ENCODE measurements at regions not wholly inside any gene's neighbourhood (a gene's known extent, or its start where the extent isn't known, plus 50 kb on each side); places are given as distances from the start of the nearest gene placed in this dataset.

- WGBS, 2 donors = 43 to 47% methylated on average over 3 of the region's 3 CpGs
- no peaks in the 10 kb centered on the region for H3K27me3 ChIP-seq
- H3K4me1 ChIP-seq = no peaks in the 10 kb centered on the region
- intact Hi-C loops (cut with DNase I) = no loop called here
- no peak overlapping the region for H3K27ac ChIP-seq
- no peak overlapping the region for H3K4me3 ChIP-seq
- H3K36me3 ChIP-seq (replicated peaks in 1 of 2; ENCODE audit: insufficient read depth in 1 of 2, low read depth in 2 of 2) = no peaks in the 10 kb centered on the region
- no peak for ATAC-seq
- H3K9me3 ChIP-seq = no peaks in the 10 kb centered on the region
- no peak for TF ChIP-seq CTCF (IDR thresholded peaks at IDR 0.05)
- TF ChIP-seq POLR2A (IDR thresholded peaks at IDR 0.05) = no peak
- no peak for DNase-seq
Measured at GRCh38 chr6:156160795-156161165, 616.4 kb upstream of the ARID1B start.

DNA sequence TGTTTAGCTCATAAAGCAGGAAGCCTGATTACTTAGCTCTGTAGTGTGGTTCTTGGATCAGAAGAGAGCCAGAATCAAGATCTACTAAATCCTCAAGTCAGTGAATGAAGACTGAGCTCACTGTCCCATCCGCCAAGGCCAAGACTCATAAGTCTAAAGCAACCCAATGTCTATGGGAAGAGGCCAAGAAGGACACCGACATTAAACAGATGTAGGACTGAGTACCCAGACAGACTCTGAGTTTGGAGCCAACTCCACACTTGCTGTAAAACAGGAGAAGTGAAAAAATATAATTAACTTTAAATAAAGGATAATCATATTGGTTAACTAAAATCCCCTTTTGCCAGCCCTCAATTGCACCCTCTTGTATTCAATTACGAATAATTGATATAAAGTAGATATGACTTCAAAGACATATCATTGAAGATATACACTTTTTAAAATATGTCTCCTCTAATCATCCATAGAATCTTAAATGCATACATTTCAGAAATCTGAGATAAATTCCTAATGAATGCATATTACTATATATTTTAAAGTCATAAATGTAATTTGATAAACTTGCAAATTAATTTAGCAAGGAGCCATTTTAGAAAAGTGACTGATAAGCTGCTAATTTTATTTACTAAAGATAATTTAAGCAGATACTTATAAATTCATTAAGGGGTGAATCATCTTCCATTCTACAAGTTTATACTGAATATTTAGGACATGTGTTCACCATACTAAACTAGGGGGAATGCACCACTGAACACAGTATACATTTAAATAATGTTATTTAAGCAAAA is 617.0 kb upstream of the ARID1B start:
- Histone ChIP-seq H3K27ac (no peak overlapping the region), H3K27me3 (no peaks in the 10 kb centered on the region), H3K4me1 (no peaks in the 10 kb centered on the region), H3K36me3 (replicated peaks in 1 of 2; ENCODE audit: insufficient read depth in 1 of 2, low read depth in 2 of 2) (no peaks in the 10 kb centered on the region), H3K4me3 (no peak overlapping the region), H3K9me3 (no peaks in the 10 kb centered on the region)
- 82% methylated on average over 3 of the region's 3 CpGs for WGBS, 2 donors
- TF ChIP-seq CTCF (IDR thresholded peaks at IDR 0.05) = no peak
- TF ChIP-seq POLR2A (IDR thresholded peaks at IDR 0.05) = no peak
- ATAC-seq (no peak), DNase-seq (no peak)
- intact Hi-C loops (cut with DNase I) = no loop called here

- Histone ChIP-seq H3K4me1 (no peaks in the 10 kb centered on the region), H3K4me3 (no peak overlapping the region), H3K36me3 (replicated peaks in 1 of 2; ENCODE audit: insufficient read depth in 1 of 2, low read depth in 2 of 2) (no peaks in the 10 kb centered on the region), H3K9me3 (no peaks in the 10 kb centered on the region), H3K27ac (no peak overlapping the region), H3K27me3 (no peaks in the 10 kb centered on the region)
- 39 to 55% methylated on average over 4 of the region's 4 CpGs for WGBS, 2 donors
- TF ChIP-seq CTCF (IDR thresholded peaks at IDR 0.05) = no peak
- no peak for TF ChIP-seq POLR2A (IDR thresholded peaks at IDR 0.05)
- intact Hi-C loops (cut with DNase I) = no loop called here
- no peak for ATAC-seq
- no peak for DNase-seq
Measured at GRCh38 chr6:156154896-156155295, 622.3 kb upstream of the ARID1B start.

- H3K27me3 ChIP-seq = no peaks in the 10 kb centered on the region
- H3K27ac ChIP-seq = no peak overlapping the region
- no peaks in the 10 kb centered on the region for H3K36me3 ChIP-seq (replicated peaks in 1 of 2; ENCODE audit: insufficient read depth in 1 of 2, low read depth in 2 of 2)
- no peaks in the 10 kb centered on the region for H3K9me3 ChIP-seq
- no peak overlapping the region for H3K4me3 ChIP-seq
- H3K4me1 ChIP-seq = no peaks in the 10 kb centered on the region
- TF ChIP-seq POLR2A (IDR thresholded peaks at IDR 0.05) (no peak), CTCF (IDR thresholded peaks at IDR 0.05) (no peak)
- ATAC-seq = no peak
- intact Hi-C loops (cut with DNase I) = no loop called here
- 38 to 50% methylated on average over 1 of the region's 1 CpG for WGBS, 2 donors
- DNase-seq = no peak
Measured at GRCh38 chr6:156150391-156150790, 626.8 kb upstream of the ARID1B start.

DNA sequence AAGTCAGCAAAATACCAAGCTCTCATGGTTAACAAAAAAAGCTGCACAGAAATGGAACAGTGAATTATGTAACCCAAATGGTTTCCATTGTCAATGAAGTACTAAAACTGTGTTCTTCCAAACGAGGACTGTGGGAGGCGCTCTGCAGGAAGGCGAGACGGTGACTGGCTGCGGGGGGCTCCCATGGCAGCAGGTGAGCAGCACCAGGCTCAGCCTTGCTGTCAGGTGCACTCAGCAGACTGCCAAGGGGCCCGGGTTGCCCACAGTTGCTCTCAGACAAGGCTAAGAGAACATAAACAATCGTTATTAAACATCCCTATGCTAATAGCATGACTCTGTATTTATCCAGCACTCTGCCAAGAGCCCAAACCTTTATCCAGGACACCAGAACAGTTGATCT is 630.3 kb upstream of the ARID1B start:
- Histone ChIP-seq H3K27ac (no peak overlapping the region), H3K4me1 (no peaks in the 10 kb centered on the region), H3K9me3 (no peaks in the 10 kb centered on the region), H3K4me3 (no peak overlapping the region), H3K27me3 (no peaks in the 10 kb centered on the region), H3K36me3 (replicated peaks in 1 of 2; ENCODE audit: insufficient read depth in 1 of 2, low read depth in 2 of 2) (no peaks in the 10 kb centered on the region)
- 51% methylated on average over 7 of the region's 7 CpGs for WGBS, 2 donors
- TF ChIP-seq CTCF (IDR thresholded peaks at IDR 0.05) (no peak), POLR2A (IDR thresholded peaks at IDR 0.05) (no peak)
- ATAC-seq = no peak
- no peak for DNase-seq
- intact Hi-C loops (cut with DNase I) = no loop called here

All from body of pancreas (tissue), 4 donors.